H1 (cell line): ENCODE measurements at regions not wholly inside any gene's neighbourhood (a gene's known extent, or its start where the extent isn't known, plus 50 kb on each side); places are given as distances from the start of the nearest gene placed in this dataset.
A peak's percentile ranks its signal among the peaks of the same experiment; 100 is the strongest.

ENCODE experiments used
- CTCF ChIA-PET: fragments of 300-600 bp; sonication (Branson Sonifier 250); formaldehyde crosslinking; loops from one replicate; lab custom pipeline; 2021; ENCODE audit not compliant: partially characterized antibody; lab: Charles Lee
- POLR2A ChIA-PET: fragments of 300-600 bp; sonication (Branson Sonifier 250); formaldehyde crosslinking; loops from one replicate; lab custom pipeline; 2021; ENCODE audit warnings: inconsistent platforms; ENCODE audit not compliant: partially characterized antibody; lab: Charles Lee
- DNase-seq, 2 experiments: peaks; one replicate each; pipeline versions ENCODE4 v3.0.0 to v3.0.0-alpha.2; 2010 to 2022; ENCODE audit warnings: low spot score in 2 of 2, low read depth in 1 of 2, mixed read lengths in 1 of 2
- FAIRE-seq: peaks from 2 replicates; lab custom pipeline; 2011; peaks lifted over from hg19 to GRCh38; lab: Jason Lieb, UNC
- H2AFZ ChIP-seq: 2 replicates; pipeline ENCODE4 v1.8.1; 2012; ENCODE audit warnings: low read length, inconsistent platforms
- H2AK5ac ChIP-seq: 2 replicates; pipeline ENCODE4 v1.6.1; 2013; ENCODE audit warnings: low read depth, low read length
- H2BK120ac ChIP-seq: replicated peaks from 2 replicates; pipeline ENCODE3; 2013; ENCODE audit warnings: low read depth, low read length, inconsistent platforms
- H2BK12ac ChIP-seq: 2 replicates; pipeline ENCODE4 v1.6.1; 2013; ENCODE audit warnings: low read depth, low read length
- H2BK15ac ChIP-seq: 2 replicates; pipeline ENCODE4 v1.6.1; 2013; ENCODE audit warnings: low read length
- H2BK20ac ChIP-seq: 2 replicates; pipeline ENCODE4 v1.6.1; 2013; ENCODE audit warnings: low read length
- H2BK5ac ChIP-seq: 2 replicates; pipeline ENCODE4 v1.6.1; 2013; ENCODE audit warnings: low read depth, low read length
- H3K14ac ChIP-seq: 2 replicates; pipeline ENCODE4 v1.6.1; 2013; ENCODE audit warnings: inconsistent platforms; ENCODE audit not compliant: insufficient read length
- H3K18ac ChIP-seq: 2 replicates; pipeline ENCODE4 v1.6.1; 2013; ENCODE audit warnings: low read length; ENCODE audit errors: extremely low read depth
- H3K23ac ChIP-seq: 2 replicates; pipeline ENCODE4 v1.6.1; 2013; ENCODE audit warnings: inconsistent platforms; ENCODE audit not compliant: insufficient read length
- H3K23me2 ChIP-seq: 2 replicates; pipeline ENCODE4 v1.6.1; 2013; ENCODE audit warnings: low read depth, low read length
- H3K27ac ChIP-seq: 2 replicates; pipeline ENCODE4 v1.6.1; 2011; ENCODE audit warnings: low read depth, low read length, inconsistent platforms
- H3K27me3 ChIP-seq, 4 experiments: replicated peaks in 1 of 4; 1 replicate in 1 of 4; 2 replicates in 3 of 4; pipeline versions ENCODE4 v1.6.1 to v1.8.1; 2011 to 2013; ENCODE audit warnings: low read length in 3 of 4, mild to moderate bottlenecking in 3 of 4, inconsistent platforms in 2 of 4, mixed read lengths in 2 of 4, moderate library complexity in 1 of 4; ENCODE audit not compliant: control insufficient read depth in 3 of 4, insufficient read depth in 3 of 4; ENCODE audit errors: extremely low read depth in 1 of 4
- H3K36me3 ChIP-seq, 4 experiments: 2 replicates each; pipeline versions ENCODE4 v1.6.1 to v1.8.1; 2011 to 2013; ENCODE audit warnings: mild to moderate bottlenecking in 4 of 4, low read length in 3 of 4, moderate library complexity in 2 of 4, control low read depth in 1 of 4, inconsistent platforms in 1 of 4; ENCODE audit not compliant: insufficient read depth in 4 of 4, control insufficient read depth in 2 of 4
- H3K4ac ChIP-seq: replicated peaks from 2 replicates; pipeline ENCODE3; 2013; ENCODE audit warnings: low read length, low read depth, mixed read lengths, inconsistent platforms; ENCODE audit not compliant: insufficient read length
- H3K4me1 ChIP-seq, 4 experiments: replicated peaks in 1 of 4; 1 replicate in 1 of 4; 2 replicates in 3 of 4; pipeline versions ENCODE4 v1.6.1 to v1.8.1; 2011 to 2013; ENCODE audit warnings: low read length in 3 of 4, inconsistent platforms in 2 of 4, mixed read lengths in 1 of 4; ENCODE audit not compliant: insufficient read depth in 4 of 4, control insufficient read depth in 3 of 4
- H3K4me2 ChIP-seq, 2 experiments: 2 replicates each; pipeline versions ENCODE4 v1.6.1 to v1.8.1; 2011 to 2013; ENCODE audit warnings: low read depth in 2 of 2, low read length in 2 of 2, control low read depth in 1 of 2, inconsistent platforms in 1 of 2, mild to moderate bottlenecking in 1 of 2; ENCODE audit not compliant: insufficient read depth in 1 of 2
- H3K4me3 ChIP-seq, 4 experiments: fragments of 200-600, 300-600 bp in 1 of 4; sonication (generic), shearing (Covaris generic), sonication (Bioruptor Twin) in 1 of 4; 2 replicates each; pipeline versions ENCODE4 v1.5.1 to v1.8.1; 2011 to 2016; ENCODE audit warnings: low read length in 4 of 4, low read depth in 3 of 4, control low read depth in 2 of 4, inconsistent platforms in 2 of 4, mild to moderate bottlenecking in 2 of 4, mixed read lengths in 1 of 4, moderate library complexity in 1 of 4; ENCODE audit not compliant: insufficient read depth in 2 of 4; ENCODE audit errors: extremely low read depth in 1 of 4
- H3K56ac ChIP-seq: replicated peaks from 2 replicates; pipeline ENCODE3; 2013; ENCODE audit warnings: low read depth, mild to moderate bottlenecking, mixed read lengths, low read length, inconsistent platforms; ENCODE audit not compliant: insufficient read length
- H3K79me1 ChIP-seq: 2 replicates; pipeline ENCODE4 v1.6.1; 2013; ENCODE audit warnings: low read depth, low read length, control low read depth
- H3K79me2 ChIP-seq, 2 experiments: 2 replicates each; pipeline versions ENCODE4 v1.6.1 to v1.8.1; 2012 to 2013; ENCODE audit warnings: low read length in 2 of 2, mild to moderate bottlenecking in 2 of 2, inconsistent platforms in 1 of 2; ENCODE audit not compliant: insufficient read depth in 2 of 2, control insufficient read depth in 1 of 2
- H3K9ac ChIP-seq, 4 experiments: replicated peaks in 1 of 4; 1 replicate in 1 of 4; 2 replicates in 3 of 4; pipeline versions ENCODE4 v1.6.1 to v1.8.1; 2011 to 2013; ENCODE audit warnings: low read depth in 3 of 4, low read length in 3 of 4, control low read depth in 2 of 4, mild to moderate bottlenecking in 2 of 4, moderate library complexity in 2 of 4, inconsistent platforms in 1 of 4; ENCODE audit errors: extremely low read depth in 1 of 4
- H3K9me3 ChIP-seq, 2 experiments: 2 replicates each; pipeline versions ENCODE4 v1.6.1 to v1.8.1; 2012 to 2013; ENCODE audit warnings: mild to moderate bottlenecking in 2 of 2, moderate library complexity in 2 of 2, control low read depth in 1 of 2, inconsistent platforms in 1 of 2, low read depth in 1 of 2, low read length in 1 of 2, mixed read lengths in 1 of 2; ENCODE audit not compliant: insufficient read depth in 2 of 2
- H4K20me1 ChIP-seq, 2 experiments: replicated peaks in 1 of 2; 2 replicates each; pipeline versions ENCODE3 to v1.8.1; 2011 to 2013; ENCODE audit warnings: inconsistent platforms in 2 of 2, low read length in 2 of 2, mild to moderate bottlenecking in 1 of 2; ENCODE audit not compliant: insufficient read depth in 2 of 2, control insufficient read depth in 1 of 2
- H4K5ac ChIP-seq: 2 replicates; pipeline ENCODE4 v1.6.1; 2013; ENCODE audit warnings: low read length, low read depth, mixed read lengths, inconsistent platforms; ENCODE audit not compliant: insufficient read length
- H4K8ac ChIP-seq: 2 replicates; pipeline ENCODE4 v1.8.0; 2013; ENCODE audit warnings: mild to moderate bottlenecking, moderate library complexity, low read length, inconsistent platforms; ENCODE audit not compliant: insufficient read depth; ENCODE audit errors: extremely low read depth
- H4K91ac ChIP-seq: replicated peaks from 2 replicates; pipeline ENCODE3; 2013; ENCODE audit warnings: low read length, mixed read lengths, inconsistent platforms; ENCODE audit not compliant: insufficient read length
- CTCF ChIP-seq, 3 experiments: IDR thresholded peaks; 1 replicate in 2 of 3; 2 replicates in 1 of 3; pipeline versions ENCODE4 v1.5.1 to v1.6.1; 2011; ENCODE audit warnings: low read length in 3 of 3, mild to moderate bottlenecking in 3 of 3, inconsistent platforms in 2 of 3, low read depth in 1 of 3, moderate library complexity in 1 of 3; ENCODE audit not compliant: insufficient read depth in 1 of 3; ENCODE audit errors: control extremely low read depth in 1 of 3
- E2F6 ChIP-seq: IDR thresholded peaks from 2 replicates; pipeline ENCODE4 v1.6.1; 2012; ENCODE audit warnings: inconsistent platforms
- GABPA ChIP-seq: IDR thresholded peaks from 2 replicates; pipeline ENCODE4 v1.6.1; 2011; ENCODE audit warnings: mild to moderate bottlenecking, low read length, moderate library complexity, borderline replicate concordance; ENCODE audit not compliant: insufficient read depth
- JUN ChIP-seq: IDR thresholded peaks from 2 replicates; pipeline ENCODE4 v1.6.1; 2011; ENCODE audit warnings: low read depth, mild to moderate bottlenecking, improper control_type of control experiment, low read length
- JUND ChIP-seq: IDR thresholded peaks from 2 replicates; pipeline ENCODE4 v1.6.1; 2011; ENCODE audit warnings: mild to moderate bottlenecking, improper control_type of control experiment, low read length
- RAD21 ChIP-seq, 2 experiments: IDR thresholded peaks in 1 of 2; conservative IDR thresholded peaks in 1 of 2; 2 replicates each; pipeline ENCODE4 v1.6.1; 2011; ENCODE audit warnings: low read depth in 2 of 2, low read length in 2 of 2, improper control_type of control experiment in 1 of 2, inconsistent platforms in 1 of 2, mild to moderate bottlenecking in 1 of 2, moderate library complexity in 1 of 2
- TEAD4 ChIP-seq: IDR thresholded peaks from 2 replicates; pipeline ENCODE4 v1.6.1; 2012; ENCODE audit warnings: low read depth, low read length, inconsistent platforms, mixed read lengths
- WGBS, 2 experiments: shearing (Covaris generic) in 1 of 2; methylation state at CpG; one replicate each; pipeline versions ENCODE4 v1.1.6 to v1.1.7; 2013 to 2015; ENCODE audit warnings: low lambda C conversion rate in 2 of 2, mixed read lengths in 2 of 2, inconsistent platforms in 1 of 2, low coverage in 1 of 2, missing lambda C conversion rate in 1 of 2; ENCODE audit not compliant: insufficient replicate concordance in 2 of 2, insufficient coverage in 1 of 2, insufficient read length in 1 of 2; ENCODE audit errors: extremely low coverage in 1 of 2, missing lambda C conversion rate in 1 of 2; 5-methylcytosine and 5-hydroxymethylcytosine counted together

- Histone ChIP-seq H2BK12ac (no peak overlapping the region), H3K9ac (no peak overlapping the region), H2BK15ac (no peak overlapping the region), H3K36me3 (no peaks in the 10 kb centered on the region), H3K9me3 (0 out of 4 replicates have a peak, but pooled peaks cover 0 to 4% of the 10 kb centered on the region in 2 experiments), H3K4ac (no peak overlapping the region), H3K4me3 (no peak overlapping the region), H3K14ac (no peak overlapping the region), H2BK5ac (no peak overlapping the region), H4K5ac (no peak overlapping the region), H2AFZ (no peak overlapping the region), H3K23me2 (peaks cover 1% of the 10 kb centered on the region; the same call in 1 of the 2 replicates), H4K20me1 (no peaks in the 10 kb centered on the region), H2BK120ac (no peak overlapping the region), H3K4me2 (no peak overlapping the region), H3K18ac (no peak overlapping the region), H2BK20ac (no peak overlapping the region), H3K27ac (no peak overlapping the region), H3K56ac (no peak overlapping the region), H2AK5ac (no peak overlapping the region), H3K23ac (no peak overlapping the region), H3K27me3 (no peaks in the 10 kb centered on the region), H3K79me2 (no peaks in the 10 kb centered on the region), H4K91ac (no peak overlapping the region), H4K8ac (no peak overlapping the region), H3K79me1 (no peaks in the 10 kb centered on the region), H3K4me1 (no peaks in the 10 kb centered on the region)
- FAIRE-seq, result peak; percentile 60
- CTCF ChIA-PET, result interaction anchor here (0.6 to 2.1 kb wide), 21 partner anchors 9 to 558 kb away, joined by 3 to 20 read pairs (median 3); no protein-coding TSS in a partner anchor
- TF ChIP-seq CTCF (IDR thresholded peaks at IDR 0.05; ENCODE audit: control extremely low read depth in 1 of 3, insufficient read depth in 1 of 3, low read depth in 1 of 3, low read length in 3 of 3) (peak in 2 of 3 experiments; percentile 34 to 56; a peak in 2 of 4 replicates), E2F6 (no peak), RAD21 (IDR thresholded peaks at IDR 0.05 in 1 of 2, conservative IDR thresholded peaks at IDR 0.05 in 1 of 2; ENCODE audit: low read depth in 2 of 2, low read length in 2 of 2) (peak; percentile 64 to 68), TEAD4 (0 out of 2 replicates have a peak, but pooled peaks have one; percentile 57), JUN (peak; percentile 72; the same call in 1 of the 2 replicates), JUND (peak; percentile 90), GABPA (no peak)
- 24% methylated on average over 2 of the region's 2 CpGs; no CpG with 5 or more reads in 1 of the 2 experiments for WGBS, 2 experiments
- DNase-seq, result no peak
- POLR2A ChIA-PET, result no interaction called here
Observed at GRCh38 chr11:25734591-25735211, 597.2 kb upstream of the ANO3 start.
